Gastrocnemius medialis (tissue), 4 donors: ENCODE measurements at regions not wholly inside any gene's neighbourhood (a gene's known extent, or its start where the extent isn't known, plus 50 kb on each side); places are given as distances from the start of the nearest gene placed in this dataset.

Source experiments
- POLR2A ChIP-seq, 2 donors: fragments of 450-650 bp; IDR thresholded peaks; one replicate each; pipeline ENCODE4 v1.6.1; 2017; ENCODE audit warnings: antibody characterized with exemption in 2 of 2, mild to moderate bottlenecking in 2 of 2, moderate library complexity in 2 of 2
- TF ChIP-seq, protein P1 (sequence below), 5 experiments: fragments of 450-650 bp in 3 of 5; fragments of 200-600 bp in 2 of 5; sonication (generic) in 2 of 5; IDR thresholded peaks in 4 of 5; conservative IDR thresholded peaks in 1 of 5; 1 replicate in 4 of 5; 2 replicates in 1 of 5; pipeline ENCODE4 v1.5.1; 2016 to 2019; ENCODE audit warnings: antibody characterized with exemption in 5 of 5, mild to moderate bottlenecking in 3 of 5, moderate library complexity in 3 of 5

DNA sequence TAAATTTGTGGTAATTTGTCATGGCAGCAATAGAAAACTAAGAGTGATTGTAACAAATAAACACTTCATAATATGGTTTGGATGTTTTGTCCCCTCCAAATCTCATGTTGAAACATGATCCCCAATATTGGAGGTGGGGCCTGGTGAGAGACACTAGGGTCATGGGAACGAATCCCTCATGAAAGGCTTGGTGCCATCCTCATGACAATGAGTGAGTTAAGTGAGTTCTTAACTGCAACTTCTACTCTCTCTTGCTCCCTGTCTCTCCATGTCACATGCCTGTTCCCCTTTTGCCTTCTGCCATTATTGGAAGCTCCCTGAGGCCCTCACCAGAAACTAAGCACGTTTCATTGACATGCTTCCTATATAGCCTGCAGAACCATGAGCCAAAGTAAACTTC lies 1233.2 kb downstream of the OLFM4 start:
- TF ChIP-seq, protein P1, sequence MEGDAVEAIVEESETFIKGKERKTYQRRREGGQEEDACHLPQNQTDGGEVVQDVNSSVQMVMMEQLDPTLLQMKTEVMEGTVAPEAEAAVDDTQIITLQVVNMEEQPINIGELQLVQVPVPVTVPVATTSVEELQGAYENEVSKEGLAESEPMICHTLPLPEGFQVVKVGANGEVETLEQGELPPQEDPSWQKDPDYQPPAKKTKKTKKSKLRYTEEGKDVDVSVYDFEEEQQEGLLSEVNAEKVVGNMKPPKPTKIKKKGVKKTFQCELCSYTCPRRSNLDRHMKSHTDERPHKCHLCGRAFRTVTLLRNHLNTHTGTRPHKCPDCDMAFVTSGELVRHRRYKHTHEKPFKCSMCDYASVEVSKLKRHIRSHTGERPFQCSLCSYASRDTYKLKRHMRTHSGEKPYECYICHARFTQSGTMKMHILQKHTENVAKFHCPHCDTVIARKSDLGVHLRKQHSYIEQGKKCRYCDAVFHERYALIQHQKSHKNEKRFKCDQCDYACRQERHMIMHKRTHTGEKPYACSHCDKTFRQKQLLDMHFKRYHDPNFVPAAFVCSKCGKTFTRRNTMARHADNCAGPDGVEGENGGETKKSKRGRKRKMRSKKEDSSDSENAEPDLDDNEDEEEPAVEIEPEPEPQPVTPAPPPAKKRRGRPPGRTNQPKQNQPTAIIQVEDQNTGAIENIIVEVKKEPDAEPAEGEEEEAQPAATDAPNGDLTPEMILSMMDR (IDR thresholded peaks at IDR 0.05 in 4 of 5, conservative IDR thresholded peaks at IDR 0.05 in 1 of 5), result no peak
- no peak for TF ChIP-seq POLR2A (IDR thresholded peaks at IDR 0.05)
